ENCODE measurements at regions not wholly inside any gene's neighbourhood (a gene's known extent, or its start where the extent isn't known, plus 50 kb on each side); places are given as distances from the start of the nearest gene placed in this dataset.

DNA sequence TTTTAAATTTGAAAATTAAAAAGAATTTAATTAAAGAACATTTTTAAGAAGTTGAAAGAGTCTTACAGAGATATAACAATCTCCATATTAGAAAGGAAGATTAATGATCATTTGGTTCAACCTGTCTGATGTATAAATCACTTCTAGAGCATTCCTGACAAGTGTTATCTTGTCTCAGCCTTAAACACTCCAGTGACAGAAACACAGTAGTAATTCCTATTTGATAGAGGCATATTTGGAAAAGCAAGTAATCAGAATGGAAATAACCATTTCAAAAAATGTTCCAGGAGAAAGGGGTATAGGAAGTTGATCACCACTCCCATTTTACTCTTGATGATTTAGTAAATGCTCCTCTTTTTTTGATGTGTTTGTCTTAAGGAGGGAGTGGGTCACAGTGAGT is 213.1 kb upstream of the FAM3C start:
- CTCF ChIA-PET: no interaction called here
- H3K4me1 ChIP-seq (ENCODE audit: control insufficient read depth in 1 of 2, insufficient read depth in 2 of 2, low read length in 2 of 2): 0 out of 4 replicates have a peak, but pooled peaks cover 0 to 5% of the 10 kb centered on the region in 2 experiments
- no TSS peak for BruUV-seq (replicated peaks)
- no peaks in the 10 kb centered on the region for H3K9me2 ChIP-seq (ENCODE audit: insufficient read depth)
- POLR2A ChIA-PET: no interaction called here
- no peaks in the 10 kb centered on the region for H3K9me3 ChIP-seq (ENCODE audit: control insufficient read depth in 1 of 2, insufficient read depth in 1 of 2, low read depth in 1 of 2, low read length in 2 of 2)
- intact Hi-C loops (cut with micrococcal nuclease): loop anchor here (10.0 kb wide), 1 partner anchor 386 kb away; no protein-coding TSS in a partner anchor
- DNase-seq (ENCODE audit: low read depth, low spot score): no peak
- no peak overlapping the region for H2AFZ ChIP-seq (ENCODE audit: low read depth, low read length, poor library complexity, severe bottlenecking)
- no peaks in the 10 kb centered on the region for H3K79me2 ChIP-seq (ENCODE audit: insufficient read depth, low read length)
- no peak overlapping the region for H3K4me2 ChIP-seq (ENCODE audit: low read length)
- RAD21 ChIA-PET (ENCODE audit: low non-redundant PET in 1 of 2, low total read pairs in 2 of 2, uncharacterized antibody in 2 of 2, unreplicated experiment in 2 of 2): no interaction called here
- no peak overlapping the region for H3K9ac ChIP-seq (ENCODE audit: low read length)
- no peaks in the 10 kb centered on the region for H4K20me1 ChIP-seq (ENCODE audit: insufficient read depth)
- no peak for ATAC-seq
- H3K27me3 ChIP-seq (ENCODE audit: insufficient read depth, low read length): no peaks in the 10 kb centered on the region
- H3K27ac ChIP-seq (ENCODE audit: low read depth, low read length): no peak overlapping the region
- no peaks in the 10 kb centered on the region for H3K36me3 ChIP-seq (ENCODE audit: control insufficient read depth in 1 of 2, insufficient read depth in 2 of 2, low read length in 2 of 2)
- TF ChIP-seq POLR2A (IDR thresholded peaks at IDR 0.05; ENCODE audit: borderline replicate concordance, extremely low read depth, insufficient read depth, insufficient read length) (no peak), YY1 (IDR thresholded peaks at IDR 0.05; ENCODE audit: extremely low read depth, insufficient replicate concordance, low read depth, low read length) (no peak), ZFX (IDR thresholded peaks at IDR 0.05) (no peak), SRF (IDR thresholded peaks at IDR 0.05; ENCODE audit: low read depth) (no peak), CBX3 (IDR thresholded peaks at IDR 0.05; ENCODE audit: low read depth) (no peak), FOSL1 (IDR thresholded peaks at IDR 0.05; ENCODE audit: low read depth) (no peak), EGR1 (IDR thresholded peaks at IDR 0.05; ENCODE audit: low read depth) (no peak), RAD21 (IDR thresholded peaks at IDR 0.05; ENCODE audit: low read depth) (no peak)
- no peak overlapping the region for H3K4me3 ChIP-seq (replicated peaks in 1 of 2; ENCODE audit: low read depth in 1 of 2, low read length in 2 of 2)

DNA sequence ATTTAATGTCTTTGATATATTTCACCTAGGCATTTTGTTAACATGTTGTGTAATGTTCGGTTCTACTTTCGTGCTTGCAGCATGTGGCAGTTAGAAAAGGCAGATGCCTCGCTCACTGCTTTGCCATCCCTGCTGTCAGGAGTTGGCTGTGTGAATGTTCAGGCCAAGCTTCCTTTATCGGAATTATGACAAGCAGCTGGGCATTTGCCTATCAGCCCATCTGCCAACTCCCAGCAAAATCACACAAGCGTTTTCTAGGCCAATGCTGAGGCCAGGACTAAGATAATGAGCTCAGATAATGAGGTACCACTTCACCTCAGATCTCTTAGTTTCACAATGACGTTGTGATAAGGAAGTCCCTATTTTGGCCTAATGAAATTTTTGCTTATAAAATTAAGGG is 212.7 kb upstream of the FAM3C start:
- Histone ChIP-seq H3K4me3 (replicated peaks in 1 of 2; ENCODE audit: low read depth in 1 of 2, low read length in 2 of 2) (no peak overlapping the region), H3K27ac (ENCODE audit: low read depth, low read length) (no peak overlapping the region), H2AFZ (ENCODE audit: low read depth, low read length, poor library complexity, severe bottlenecking) (no peak overlapping the region), H3K9me3 (ENCODE audit: control insufficient read depth in 1 of 2, insufficient read depth in 1 of 2, low read depth in 1 of 2, low read length in 2 of 2) (no peaks in the 10 kb centered on the region), H3K9me2 (ENCODE audit: insufficient read depth) (no peaks in the 10 kb centered on the region), H3K9ac (ENCODE audit: low read length) (no peak overlapping the region), H3K79me2 (ENCODE audit: insufficient read depth, low read length) (no peaks in the 10 kb centered on the region), H3K27me3 (ENCODE audit: insufficient read depth, low read length) (no peaks in the 10 kb centered on the region), H4K20me1 (ENCODE audit: insufficient read depth) (no peaks in the 10 kb centered on the region), H3K36me3 (ENCODE audit: control insufficient read depth in 1 of 2, insufficient read depth in 2 of 2, low read length in 2 of 2) (no peaks in the 10 kb centered on the region), H3K4me1 (ENCODE audit: control insufficient read depth in 1 of 2, insufficient read depth in 2 of 2, low read length in 2 of 2) (0 out of 4 replicates have a peak, but pooled peaks cover 0 to 5% of the 10 kb centered on the region in 2 experiments), H3K4me2 (ENCODE audit: low read length) (no peak overlapping the region)
- ChIA-PET POLR2A (no interaction called here), RAD21 (ENCODE audit: low non-redundant PET in 1 of 2, low total read pairs in 2 of 2, uncharacterized antibody in 2 of 2, unreplicated experiment in 2 of 2) (no interaction called here), CTCF (no interaction called here)
- ATAC-seq (no peak), DNase-seq (ENCODE audit: low read depth, low spot score) (no peak)
- no TSS peak for BruUV-seq (replicated peaks)
- intact Hi-C loops (cut with micrococcal nuclease): loop anchor here (10.0 kb wide), 1 partner anchor 386 kb away; no protein-coding TSS in a partner anchor
- TF ChIP-seq, protein P1, sequence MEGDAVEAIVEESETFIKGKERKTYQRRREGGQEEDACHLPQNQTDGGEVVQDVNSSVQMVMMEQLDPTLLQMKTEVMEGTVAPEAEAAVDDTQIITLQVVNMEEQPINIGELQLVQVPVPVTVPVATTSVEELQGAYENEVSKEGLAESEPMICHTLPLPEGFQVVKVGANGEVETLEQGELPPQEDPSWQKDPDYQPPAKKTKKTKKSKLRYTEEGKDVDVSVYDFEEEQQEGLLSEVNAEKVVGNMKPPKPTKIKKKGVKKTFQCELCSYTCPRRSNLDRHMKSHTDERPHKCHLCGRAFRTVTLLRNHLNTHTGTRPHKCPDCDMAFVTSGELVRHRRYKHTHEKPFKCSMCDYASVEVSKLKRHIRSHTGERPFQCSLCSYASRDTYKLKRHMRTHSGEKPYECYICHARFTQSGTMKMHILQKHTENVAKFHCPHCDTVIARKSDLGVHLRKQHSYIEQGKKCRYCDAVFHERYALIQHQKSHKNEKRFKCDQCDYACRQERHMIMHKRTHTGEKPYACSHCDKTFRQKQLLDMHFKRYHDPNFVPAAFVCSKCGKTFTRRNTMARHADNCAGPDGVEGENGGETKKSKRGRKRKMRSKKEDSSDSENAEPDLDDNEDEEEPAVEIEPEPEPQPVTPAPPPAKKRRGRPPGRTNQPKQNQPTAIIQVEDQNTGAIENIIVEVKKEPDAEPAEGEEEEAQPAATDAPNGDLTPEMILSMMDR (IDR thresholded peaks at IDR 0.05 in 2 of 3, conservative IDR thresholded peaks at IDR 0.05 in 1 of 3; ENCODE audit: borderline replicate concordance in 1 of 3, insufficient read depth in 1 of 3, low read depth in 2 of 3, low read length in 2 of 3): no peak
- TF ChIP-seq, protein P2, sequence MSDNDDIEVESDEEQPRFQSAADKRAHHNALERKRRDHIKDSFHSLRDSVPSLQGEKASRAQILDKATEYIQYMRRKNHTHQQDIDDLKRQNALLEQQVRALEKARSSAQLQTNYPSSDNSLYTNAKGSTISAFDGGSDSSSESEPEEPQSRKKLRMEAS (IDR thresholded peaks at IDR 0.05): no peak
- TF ChIP-seq SRF (IDR thresholded peaks at IDR 0.05; ENCODE audit: low read depth): no peak
- TF ChIP-seq SIN3A (IDR thresholded peaks at IDR 0.05; ENCODE audit: low read depth): no peak
- TF ChIP-seq EGR1 (IDR thresholded peaks at IDR 0.05; ENCODE audit: low read depth): no peak
- TF ChIP-seq CBX3 (IDR thresholded peaks at IDR 0.05; ENCODE audit: low read depth): no peak
- TF ChIP-seq POLR2AphosphoS5 (IDR thresholded peaks at IDR 0.05; ENCODE audit: low read depth, low read length): no peak
- TF ChIP-seq, protein P3, sequence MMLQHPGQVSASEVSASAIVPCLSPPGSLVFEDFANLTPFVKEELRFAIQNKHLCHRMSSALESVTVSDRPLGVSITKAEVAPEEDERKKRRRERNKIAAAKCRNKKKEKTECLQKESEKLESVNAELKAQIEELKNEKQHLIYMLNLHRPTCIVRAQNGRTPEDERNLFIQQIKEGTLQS (IDR thresholded peaks at IDR 0.05): no peak
- TF ChIP-seq CEBPB (IDR thresholded peaks at IDR 0.05; ENCODE audit: low read depth): no peak
- TF ChIP-seq YY1 (IDR thresholded peaks at IDR 0.05; ENCODE audit: extremely low read depth, insufficient replicate concordance, low read depth, low read length): no peak
- no peak for TF ChIP-seq EZH2phosphoT487 (IDR thresholded peaks at IDR 0.05; ENCODE audit: borderline replicate concordance)
- TF ChIP-seq, protein P4, sequence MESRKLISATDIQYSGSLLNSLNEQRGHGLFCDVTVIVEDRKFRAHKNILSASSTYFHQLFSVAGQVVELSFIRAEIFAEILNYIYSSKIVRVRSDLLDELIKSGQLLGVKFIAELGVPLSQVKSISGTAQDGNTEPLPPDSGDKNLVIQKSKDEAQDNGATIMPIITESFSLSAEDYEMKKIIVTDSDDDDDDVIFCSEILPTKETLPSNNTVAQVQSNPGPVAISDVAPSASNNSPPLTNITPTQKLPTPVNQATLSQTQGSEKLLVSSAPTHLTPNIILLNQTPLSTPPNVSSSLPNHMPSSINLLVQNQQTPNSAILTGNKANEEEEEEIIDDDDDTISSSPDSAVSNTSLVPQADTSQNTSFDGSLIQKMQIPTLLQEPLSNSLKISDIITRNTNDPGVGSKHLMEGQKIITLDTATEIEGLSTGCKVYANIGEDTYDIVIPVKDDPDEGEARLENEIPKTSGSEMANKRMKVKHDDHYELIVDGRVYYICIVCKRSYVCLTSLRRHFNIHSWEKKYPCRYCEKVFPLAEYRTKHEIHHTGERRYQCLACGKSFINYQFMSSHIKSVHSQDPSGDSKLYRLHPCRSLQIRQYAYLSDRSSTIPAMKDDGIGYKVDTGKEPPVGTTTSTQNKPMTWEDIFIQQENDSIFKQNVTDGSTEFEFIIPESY (IDR thresholded peaks at IDR 0.05; ENCODE audit: extremely low read depth, insufficient replicate concordance, low read length): no peak
